Muscle layer of duodenum (tissue), 2 donors: ENCODE measurements at regions not wholly inside any gene's neighbourhood (a gene's known extent, or its start where the extent isn't known, plus 50 kb on each side); places are given as distances from the start of the nearest gene placed in this dataset.
"Not testable (repeated sequence)": the region's sequence is repeated elsewhere in the genome, so short reads cannot be mapped to it uniquely, and the experiment has no call there.

ENCODE experiments used
- H3K27ac ChIP-seq: one replicate; pipeline ENCODE4 v1.7.0; 2013; ENCODE audit warnings: mild to moderate bottlenecking, low read length
- H3K27me3 ChIP-seq: one replicate; pipeline ENCODE4 v1.7.0; 2013; ENCODE audit warnings: low read depth, mild to moderate bottlenecking, control low read depth, low read length
- H3K36me3 ChIP-seq, 2 donors: one replicate each; pipeline ENCODE4 v1.7.0; 2013; ENCODE audit warnings: low read length in 2 of 2, control low read depth in 1 of 2, mild to moderate bottlenecking in 1 of 2; ENCODE audit not compliant: insufficient read depth in 2 of 2, control insufficient read depth in 1 of 2
- H3K4me1 ChIP-seq, 2 donors: one replicate each; pipeline ENCODE4 v1.7.0; 2013; ENCODE audit warnings: low read length in 2 of 2, mild to moderate bottlenecking in 2 of 2, control low read depth in 1 of 2, moderate library complexity in 1 of 2; ENCODE audit not compliant: insufficient read depth in 2 of 2, control insufficient read depth in 1 of 2
- H3K4me3 ChIP-seq, 2 donors: one replicate each; pipeline ENCODE4 v1.7.0; 2013; ENCODE audit warnings: low read length in 2 of 2, low read depth in 1 of 2, mild to moderate bottlenecking in 1 of 2
- H3K9me3 ChIP-seq, 2 donors: one replicate each; pipeline ENCODE4 v1.7.0; 2013; ENCODE audit warnings: low read length in 2 of 2, control low read depth in 1 of 2, mild to moderate bottlenecking in 1 of 2; ENCODE audit not compliant: control insufficient read depth in 1 of 2
- donor health status: healthy.

GRCh38 chr21:13893617-13894016 lies 284.0 kb downstream of the POTED start:
- H3K9me3 ChIP-seq, H3K36me3 ChIP-seq, H3K4me3 ChIP-seq, H3K4me1 ChIP-seq, H3K27me3 ChIP-seq, H3K27ac ChIP-seq: not testable (repeated sequence)

- not testable (repeated sequence) for H3K9me3 ChIP-seq, H3K4me1 ChIP-seq, H3K27ac ChIP-seq, H3K27me3 ChIP-seq, H3K4me3 ChIP-seq, H3K36me3 ChIP-seq
These were observed 283.4 kb downstream of the POTED start for GRCh38 chr21:13893025-13893424.

GRCh38 chr21:13892146-13892751 lies 282.7 kb downstream of the POTED start:
- not testable (repeated sequence) for H3K36me3 ChIP-seq, H3K27ac ChIP-seq, H3K27me3 ChIP-seq

GRCh38 chr21:13889176-13889575 lies 279.6 kb downstream of the POTED start:
- H3K4me3 ChIP-seq, H3K27ac ChIP-seq, H3K27me3 ChIP-seq, H3K4me1 ChIP-seq, H3K9me3 ChIP-seq, H3K36me3 ChIP-seq: not testable (repeated sequence)

More at GRCh38 chr21:13892146-13892751, 282.7 kb downstream of the POTED start:
- H3K4me3 ChIP-seq, H3K4me1 ChIP-seq, H3K9me3 ChIP-seq: not testable (repeated sequence)

- not testable (repeated sequence) for H3K36me3 ChIP-seq, H3K4me3 ChIP-seq, H3K27me3 ChIP-seq, H3K27ac ChIP-seq, H3K4me1 ChIP-seq, H3K9me3 ChIP-seq
These were observed 274.2 kb downstream of the POTED start for GRCh38 chr21:13883641-13884395.

GRCh38 chr21:13877503-13877902 lies 267.9 kb downstream of the POTED start:
- not testable (repeated sequence) for H3K27me3 ChIP-seq, H3K36me3 ChIP-seq, H3K9me3 ChIP-seq, H3K4me3 ChIP-seq, H3K27ac ChIP-seq, H3K4me1 ChIP-seq

GRCh38 chr21:13876999-13877398 lies 267.4 kb downstream of the POTED start:
- not testable (repeated sequence) for H3K27ac ChIP-seq

GRCh38 chr21:13874001-13874400 lies 264.4 kb downstream of the POTED start:
- not testable (repeated sequence) for H3K4me3 ChIP-seq, H3K9me3 ChIP-seq, H3K27ac ChIP-seq, H3K27me3 ChIP-seq, H3K36me3 ChIP-seq, H3K4me1 ChIP-seq

More at GRCh38 chr21:13876999-13877398, 267.4 kb downstream of the POTED start:
- H3K4me1 ChIP-seq, H3K4me3 ChIP-seq, H3K9me3 ChIP-seq, H3K36me3 ChIP-seq, H3K27me3 ChIP-seq: not testable (repeated sequence)

GRCh38 chr21:13854638-13855037 lies 245.1 kb downstream of the POTED start:
- Histone ChIP-seq H3K27me3 (no peaks in the 10 kb centered on the region), H3K4me1 (no peaks in the 10 kb centered on the region), H3K9me3 (no peaks in the 10 kb centered on the region), H3K4me3 (no peak overlapping the region), H3K27ac (no peak overlapping the region), H3K36me3 (no peaks in the 10 kb centered on the region)

- not testable (repeated sequence) for H3K27me3 ChIP-seq, H3K4me1 ChIP-seq, H3K36me3 ChIP-seq, H3K27ac ChIP-seq, H3K4me3 ChIP-seq, H3K9me3 ChIP-seq
These were observed 241.2 kb downstream of the POTED start for GRCh38 chr21:13850808-13851207.

- H3K9me3 ChIP-seq, H3K36me3 ChIP-seq, H3K4me1 ChIP-seq, H3K4me3 ChIP-seq, H3K27me3 ChIP-seq, H3K27ac ChIP-seq: not testable (repeated sequence)
These were observed 239.9 kb downstream of the POTED start for GRCh38 chr21:13849489-13849888.

- not testable (repeated sequence) for H3K4me3 ChIP-seq, H3K36me3 ChIP-seq, H3K4me1 ChIP-seq, H3K27ac ChIP-seq, H3K27me3 ChIP-seq, H3K9me3 ChIP-seq
These were observed 237.1 kb downstream of the POTED start for GRCh38 chr21:13846718-13847117.
